H1 (cell line): ENCODE measurements at regions not wholly inside any gene's neighbourhood (a gene's known extent, or its start where the extent isn't known, plus 50 kb on each side); places are given as distances from the start of the nearest gene placed in this dataset.

ENCODE experiments used
- CTCF ChIA-PET: fragments of 300-600 bp; sonication (Branson Sonifier 250); formaldehyde crosslinking; loops from one replicate; lab custom pipeline; 2021; ENCODE audit not compliant: partially characterized antibody; lab: Charles Lee
- POLR2A ChIA-PET: fragments of 300-600 bp; sonication (Branson Sonifier 250); formaldehyde crosslinking; loops from one replicate; lab custom pipeline; 2021; ENCODE audit warnings: inconsistent platforms; ENCODE audit not compliant: partially characterized antibody; lab: Charles Lee
- DNase-seq, 2 experiments: peaks; one replicate each; pipeline versions ENCODE4 v3.0.0 to v3.0.0-alpha.2; 2010 to 2022; ENCODE audit warnings: low spot score in 2 of 2, low read depth in 1 of 2, mixed read lengths in 1 of 2
- FAIRE-seq: peaks from 2 replicates; lab custom pipeline; 2011; peaks lifted over from hg19 to GRCh38; lab: Jason Lieb, UNC
- H2AFZ ChIP-seq: 2 replicates; pipeline ENCODE4 v1.8.1; 2012; ENCODE audit warnings: low read length, inconsistent platforms
- H2AK5ac ChIP-seq: 2 replicates; pipeline ENCODE4 v1.6.1; 2013; ENCODE audit warnings: low read depth, low read length
- H2BK120ac ChIP-seq: replicated peaks from 2 replicates; pipeline ENCODE3; 2013; ENCODE audit warnings: low read depth, low read length, inconsistent platforms
- H2BK12ac ChIP-seq: 2 replicates; pipeline ENCODE4 v1.6.1; 2013; ENCODE audit warnings: low read depth, low read length
- H2BK15ac ChIP-seq: 2 replicates; pipeline ENCODE4 v1.6.1; 2013; ENCODE audit warnings: low read length
- H2BK20ac ChIP-seq: 2 replicates; pipeline ENCODE4 v1.6.1; 2013; ENCODE audit warnings: low read length
- H2BK5ac ChIP-seq: 2 replicates; pipeline ENCODE4 v1.6.1; 2013; ENCODE audit warnings: low read depth, low read length
- H3K14ac ChIP-seq: 2 replicates; pipeline ENCODE4 v1.6.1; 2013; ENCODE audit warnings: inconsistent platforms; ENCODE audit not compliant: insufficient read length
- H3K18ac ChIP-seq: 2 replicates; pipeline ENCODE4 v1.6.1; 2013; ENCODE audit warnings: low read length; ENCODE audit errors: extremely low read depth
- H3K23ac ChIP-seq: 2 replicates; pipeline ENCODE4 v1.6.1; 2013; ENCODE audit warnings: inconsistent platforms; ENCODE audit not compliant: insufficient read length
- H3K23me2 ChIP-seq: 2 replicates; pipeline ENCODE4 v1.6.1; 2013; ENCODE audit warnings: low read depth, low read length
- H3K27ac ChIP-seq: 2 replicates; pipeline ENCODE4 v1.6.1; 2011; ENCODE audit warnings: low read depth, low read length, inconsistent platforms
- H3K27me3 ChIP-seq, 4 experiments: replicated peaks in 1 of 4; 1 replicate in 1 of 4; 2 replicates in 3 of 4; pipeline versions ENCODE4 v1.6.1 to v1.8.1; 2011 to 2013; ENCODE audit warnings: low read length in 3 of 4, mild to moderate bottlenecking in 3 of 4, inconsistent platforms in 2 of 4, mixed read lengths in 2 of 4, moderate library complexity in 1 of 4; ENCODE audit not compliant: control insufficient read depth in 3 of 4, insufficient read depth in 3 of 4; ENCODE audit errors: extremely low read depth in 1 of 4
- H3K36me3 ChIP-seq, 4 experiments: 2 replicates each; pipeline versions ENCODE4 v1.6.1 to v1.8.1; 2011 to 2013; ENCODE audit warnings: mild to moderate bottlenecking in 4 of 4, low read length in 3 of 4, moderate library complexity in 2 of 4, control low read depth in 1 of 4, inconsistent platforms in 1 of 4; ENCODE audit not compliant: insufficient read depth in 4 of 4, control insufficient read depth in 2 of 4
- H3K4ac ChIP-seq: replicated peaks from 2 replicates; pipeline ENCODE3; 2013; ENCODE audit warnings: low read length, low read depth, mixed read lengths, inconsistent platforms; ENCODE audit not compliant: insufficient read length
- H3K4me1 ChIP-seq, 4 experiments: replicated peaks in 1 of 4; 1 replicate in 1 of 4; 2 replicates in 3 of 4; pipeline versions ENCODE4 v1.6.1 to v1.8.1; 2011 to 2013; ENCODE audit warnings: low read length in 3 of 4, inconsistent platforms in 2 of 4, mixed read lengths in 1 of 4; ENCODE audit not compliant: insufficient read depth in 4 of 4, control insufficient read depth in 3 of 4
- H3K4me2 ChIP-seq, 2 experiments: 2 replicates each; pipeline versions ENCODE4 v1.6.1 to v1.8.1; 2011 to 2013; ENCODE audit warnings: low read depth in 2 of 2, low read length in 2 of 2, control low read depth in 1 of 2, inconsistent platforms in 1 of 2, mild to moderate bottlenecking in 1 of 2; ENCODE audit not compliant: insufficient read depth in 1 of 2
- H3K4me3 ChIP-seq, 4 experiments: fragments of 200-600, 300-600 bp in 1 of 4; sonication (generic), shearing (Covaris generic), sonication (Bioruptor Twin) in 1 of 4; 2 replicates each; pipeline versions ENCODE4 v1.5.1 to v1.8.1; 2011 to 2016; ENCODE audit warnings: low read length in 4 of 4, low read depth in 3 of 4, control low read depth in 2 of 4, inconsistent platforms in 2 of 4, mild to moderate bottlenecking in 2 of 4, mixed read lengths in 1 of 4, moderate library complexity in 1 of 4; ENCODE audit not compliant: insufficient read depth in 2 of 4; ENCODE audit errors: extremely low read depth in 1 of 4
- H3K56ac ChIP-seq: replicated peaks from 2 replicates; pipeline ENCODE3; 2013; ENCODE audit warnings: low read depth, mild to moderate bottlenecking, mixed read lengths, low read length, inconsistent platforms; ENCODE audit not compliant: insufficient read length
- H3K79me1 ChIP-seq: 2 replicates; pipeline ENCODE4 v1.6.1; 2013; ENCODE audit warnings: low read depth, low read length, control low read depth
- H3K79me2 ChIP-seq, 2 experiments: 2 replicates each; pipeline versions ENCODE4 v1.6.1 to v1.8.1; 2012 to 2013; ENCODE audit warnings: low read length in 2 of 2, mild to moderate bottlenecking in 2 of 2, inconsistent platforms in 1 of 2; ENCODE audit not compliant: insufficient read depth in 2 of 2, control insufficient read depth in 1 of 2
- H3K9ac ChIP-seq, 4 experiments: replicated peaks in 1 of 4; 1 replicate in 1 of 4; 2 replicates in 3 of 4; pipeline versions ENCODE4 v1.6.1 to v1.8.1; 2011 to 2013; ENCODE audit warnings: low read depth in 3 of 4, low read length in 3 of 4, control low read depth in 2 of 4, mild to moderate bottlenecking in 2 of 4, moderate library complexity in 2 of 4, inconsistent platforms in 1 of 4; ENCODE audit errors: extremely low read depth in 1 of 4
- H3K9me3 ChIP-seq, 2 experiments: 2 replicates each; pipeline versions ENCODE4 v1.6.1 to v1.8.1; 2012 to 2013; ENCODE audit warnings: mild to moderate bottlenecking in 2 of 2, moderate library complexity in 2 of 2, control low read depth in 1 of 2, inconsistent platforms in 1 of 2, low read depth in 1 of 2, low read length in 1 of 2, mixed read lengths in 1 of 2; ENCODE audit not compliant: insufficient read depth in 2 of 2
- H4K20me1 ChIP-seq, 2 experiments: replicated peaks in 1 of 2; 2 replicates each; pipeline versions ENCODE3 to v1.8.1; 2011 to 2013; ENCODE audit warnings: inconsistent platforms in 2 of 2, low read length in 2 of 2, mild to moderate bottlenecking in 1 of 2; ENCODE audit not compliant: insufficient read depth in 2 of 2, control insufficient read depth in 1 of 2
- H4K5ac ChIP-seq: 2 replicates; pipeline ENCODE4 v1.6.1; 2013; ENCODE audit warnings: low read length, low read depth, mixed read lengths, inconsistent platforms; ENCODE audit not compliant: insufficient read length
- H4K8ac ChIP-seq: 2 replicates; pipeline ENCODE4 v1.8.0; 2013; ENCODE audit warnings: mild to moderate bottlenecking, moderate library complexity, low read length, inconsistent platforms; ENCODE audit not compliant: insufficient read depth; ENCODE audit errors: extremely low read depth
- H4K91ac ChIP-seq: replicated peaks from 2 replicates; pipeline ENCODE3; 2013; ENCODE audit warnings: low read length, mixed read lengths, inconsistent platforms; ENCODE audit not compliant: insufficient read length
- SAP30 ChIP-seq: fragments of 300-600 bp; sonication (generic); IDR thresholded peaks from 2 replicates; pipeline ENCODE4 v1.7.1; 2012; ENCODE audit warnings: low read length, moderate library complexity, mild to moderate bottlenecking, inconsistent platforms; ENCODE audit not compliant: insufficient read depth, insufficient replicate concordance
- TEAD4 ChIP-seq: IDR thresholded peaks from 2 replicates; pipeline ENCODE4 v1.6.1; 2012; ENCODE audit warnings: low read depth, low read length, inconsistent platforms, mixed read lengths
- WGBS, 2 experiments: shearing (Covaris generic) in 1 of 2; methylation state at CpG; one replicate each; pipeline versions ENCODE4 v1.1.6 to v1.1.7; 2013 to 2015; ENCODE audit warnings: low lambda C conversion rate in 2 of 2, mixed read lengths in 2 of 2, inconsistent platforms in 1 of 2, low coverage in 1 of 2, missing lambda C conversion rate in 1 of 2; ENCODE audit not compliant: insufficient replicate concordance in 2 of 2, insufficient coverage in 1 of 2, insufficient read length in 1 of 2; ENCODE audit errors: extremely low coverage in 1 of 2, missing lambda C conversion rate in 1 of 2; 5-methylcytosine and 5-hydroxymethylcytosine counted together

DNA sequence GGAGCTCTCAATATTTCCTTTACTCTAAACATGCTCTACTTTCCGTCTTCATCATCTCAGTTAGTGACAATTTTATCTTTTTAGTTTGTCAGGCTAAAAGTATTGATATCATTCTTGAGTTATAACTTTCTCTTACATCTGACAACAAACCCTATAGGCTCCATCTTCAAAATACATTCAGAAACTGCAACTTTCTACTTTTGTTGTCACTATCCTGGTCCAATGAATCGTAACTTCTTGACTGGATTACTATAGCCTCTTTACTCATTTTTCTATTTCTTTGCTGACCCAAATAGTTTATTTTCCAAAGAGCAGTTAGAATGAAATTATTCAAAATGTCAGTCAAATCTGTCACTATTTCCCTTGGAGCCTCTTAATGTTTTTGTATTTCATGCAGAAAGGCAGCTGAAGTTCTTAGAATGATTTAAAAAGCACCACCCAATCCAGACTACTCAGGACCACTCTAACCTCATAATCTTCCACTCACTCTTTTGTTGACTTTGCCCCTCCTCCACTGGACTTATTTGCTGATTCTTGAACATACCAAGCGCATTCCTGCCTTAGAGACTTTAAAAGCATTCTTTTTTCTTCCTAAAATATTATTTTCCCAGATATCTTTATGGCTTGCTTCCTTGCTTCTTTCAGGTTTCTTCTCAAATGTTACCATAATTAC, 119.9 kb upstream of the CBLB start:
- H3K4me3 ChIP-seq: no peak overlapping the region
- 0 out of 2 replicates have a peak, but pooled peaks have one; percentile 6 for TF ChIP-seq TEAD4
- TF ChIP-seq SAP30: no peak
- POLR2A ChIA-PET: no interaction called here
- H3K23ac ChIP-seq: no peak overlapping the region
- H2BK12ac ChIP-seq: no peak overlapping the region
- no peak for DNase-seq
- no peak overlapping the region for H4K5ac ChIP-seq
- no peak overlapping the region for H3K4ac ChIP-seq
- H2BK120ac ChIP-seq: no peak overlapping the region
- no peaks in the 10 kb centered on the region for H4K20me1 ChIP-seq
- H3K9ac ChIP-seq: no peak overlapping the region
- no peak overlapping the region for H2BK20ac ChIP-seq
- no peak overlapping the region for H2BK5ac ChIP-seq
- CTCF ChIA-PET: no interaction called here
- no peak overlapping the region for H3K18ac ChIP-seq
- no peak overlapping the region for H3K56ac ChIP-seq
- H3K79me1 ChIP-seq: no peaks in the 10 kb centered on the region
- no peak overlapping the region for H3K4me2 ChIP-seq
- no peak overlapping the region for H3K14ac ChIP-seq
- H3K79me2 ChIP-seq: no peaks in the 10 kb centered on the region
- no peaks in the 10 kb centered on the region for H3K36me3 ChIP-seq
- H3K9me3 ChIP-seq: peaks cover 0 to 2% of the 10 kb centered on the region in 2 experiments; a peak in 2 of 4 replicates
- H2BK15ac ChIP-seq: no peak overlapping the region
- H4K91ac ChIP-seq: no peak overlapping the region
- FAIRE-seq: no peak
- no peak overlapping the region for H4K8ac ChIP-seq
- H3K27me3 ChIP-seq: no peaks in the 10 kb centered on the region
- H2AK5ac ChIP-seq: no peak overlapping the region
- H2AFZ ChIP-seq: no peak overlapping the region; the same call in 1 of the 2 replicates
- H3K23me2 ChIP-seq: no peaks in the 10 kb centered on the region
- 84% methylated on average over 3 of the region's 3 CpGs; no CpG with 5 or more reads in 1 of the 2 experiments for WGBS, 2 experiments
- no peaks in the 10 kb centered on the region for H3K4me1 ChIP-seq
- no peak overlapping the region for H3K27ac ChIP-seq
